ENCODE measurements at regions not wholly inside any gene's neighbourhood (a gene's known extent, or its start where the extent isn't known, plus 50 kb on each side); places are given as distances from the start of the nearest gene placed in this dataset.
A peak's percentile ranks its signal among the peaks of the same experiment; 100 is the strongest.

GRCh38 chr19:31510635-31511034 is 161.4 kb upstream of the TSHZ3 start:
- TF ChIP-seq GABPA (IDR thresholded peaks at IDR 0.05 in 1 of 2, conservative IDR thresholded peaks at IDR 0.05 in 1 of 2), result no peak
- no peak for TF ChIP-seq NR2F2 (IDR thresholded peaks at IDR 0.05)
- no peak for TF ChIP-seq EGR1 (IDR thresholded peaks at IDR 0.05; ENCODE audit: low read depth in 2 of 2)
- H3K36me3 ChIP-seq (ENCODE audit: control insufficient read depth in 4 of 4, insufficient read depth in 3 of 4, low read depth in 1 of 4, low read length in 3 of 4), result no peaks in the 10 kb centered on the region
- H3K4me3 ChIP-seq (ENCODE audit: low read depth in 1 of 3, low read length in 3 of 3), result no peak overlapping the region
- H3K9me3 ChIP-seq (ENCODE audit: control insufficient read depth in 4 of 4, low read length in 3 of 4), result no peaks in the 10 kb centered on the region
- peaks cover 0 to 3% (median 0%) of the 10 kb centered on the region in 4 donors for H3K27me3 ChIP-seq (ENCODE audit: control insufficient read depth in 4 of 4, insufficient read depth in 4 of 4, low read length in 3 of 4)
- no peaks in the 10 kb centered on the region for H3K4me1 ChIP-seq (ENCODE audit: control insufficient read depth in 4 of 4, insufficient read depth in 4 of 4, low read length in 3 of 4)
- no peak overlapping the region for H3K9ac ChIP-seq (ENCODE audit: low read depth in 1 of 2, low read length in 2 of 2)
- 83% methylated on average over 10 of the region's 10 CpGs for WGBS
- H3K27ac ChIP-seq (ENCODE audit: low read depth in 1 of 2, low read length in 2 of 2), result no peak overlapping the region
- peak; percentile 3 for DNase-seq (ENCODE audit: low spot score)

GRCh38 chr19:31511098-31511497 is 161.9 kb upstream of the TSHZ3 start:
- DNase-seq (ENCODE audit: low spot score), result peak; percentile 8
- 76% methylated on average over 3 of the region's 3 CpGs for WGBS
- no peak overlapping the region for H3K9ac ChIP-seq (ENCODE audit: low read depth in 1 of 2, low read length in 2 of 2)

More at GRCh38 chr19:31511098-31511497, 161.9 kb upstream of the TSHZ3 start:
- Histone ChIP-seq H3K4me3 (ENCODE audit: low read depth in 1 of 3, low read length in 3 of 3) (no peak overlapping the region), H3K9me3 (ENCODE audit: control insufficient read depth in 4 of 4, low read length in 3 of 4) (no peaks in the 10 kb centered on the region), H3K27me3 (ENCODE audit: control insufficient read depth in 4 of 4, insufficient read depth in 4 of 4, low read length in 3 of 4) (peaks cover 0 to 3% (median 0%) of the 10 kb centered on the region in 4 donors), H3K4me1 (ENCODE audit: control insufficient read depth in 4 of 4, insufficient read depth in 4 of 4, low read length in 3 of 4) (no peaks in the 10 kb centered on the region), H3K27ac (ENCODE audit: low read depth in 1 of 2, low read length in 2 of 2) (no peak overlapping the region), H3K36me3 (ENCODE audit: control insufficient read depth in 4 of 4, insufficient read depth in 3 of 4, low read depth in 1 of 4, low read length in 3 of 4) (no peaks in the 10 kb centered on the region)
- TF ChIP-seq HNF4A (conservative IDR thresholded peaks at IDR 0.05), result no peak
- no peak for TF ChIP-seq SP1 (IDR thresholded peaks at IDR 0.05)
- TF ChIP-seq RXRA (IDR thresholded peaks at IDR 0.05), result no peak
- no peak for TF ChIP-seq RAD21 (IDR thresholded peaks at IDR 0.05)
- no peak for TF ChIP-seq EGR1 (IDR thresholded peaks at IDR 0.05; ENCODE audit: low read depth in 2 of 2)
- TF ChIP-seq JUND (IDR thresholded peaks at IDR 0.05), result no peak
- no peak for TF ChIP-seq FOXA1 (IDR thresholded peaks at IDR 0.05)
- TF ChIP-seq HNF4G (IDR thresholded peaks at IDR 0.05), result no peak
- TF ChIP-seq GABPA (IDR thresholded peaks at IDR 0.05 in 1 of 2, conservative IDR thresholded peaks at IDR 0.05 in 1 of 2), result no peak
- TF ChIP-seq CTCF (IDR thresholded peaks at IDR 0.05; ENCODE audit: low read depth, low read length, missing input control), result no peak
- TF ChIP-seq ATF3 (IDR thresholded peaks at IDR 0.05), result no peak
- no peak for TF ChIP-seq ZBTB33 (IDR thresholded peaks at IDR 0.05)
- TF ChIP-seq YY1 (IDR thresholded peaks at IDR 0.05), result no peak
- TF ChIP-seq TAF1 (conservative IDR thresholded peaks at IDR 0.05), result no peak
- TF ChIP-seq NR2F2 (IDR thresholded peaks at IDR 0.05), result no peak
